ENCODE measurements at regions not wholly inside any gene's neighbourhood (a gene's known extent, or its start where the extent isn't known, plus 50 kb on each side); places are given as distances from the start of the nearest gene placed in this dataset.
"Not testable (repeated sequence)": the region's sequence is repeated elsewhere in the genome, so short reads cannot be mapped to it uniquely, and the experiment has no call there.

DNA sequence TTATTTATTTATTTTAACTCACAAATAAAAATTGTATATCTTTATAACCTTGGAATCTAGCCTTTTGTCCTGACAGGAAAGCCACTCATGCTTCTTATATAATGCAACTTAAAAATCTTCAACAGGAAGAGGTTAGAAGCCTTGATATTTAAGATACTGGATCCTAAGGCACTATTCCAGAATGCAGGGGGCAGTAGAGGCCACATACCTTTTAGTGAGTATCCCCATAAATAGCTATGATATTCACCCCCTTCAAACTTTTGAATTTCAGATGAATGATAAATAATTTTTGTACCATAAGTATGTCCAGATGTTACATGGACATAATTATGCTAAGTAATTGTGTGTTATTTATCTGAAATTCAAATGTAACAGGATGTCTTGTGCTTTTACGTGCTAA is 592.7 kb upstream of the VRK2 start:
- intact Hi-C loops (cut with DNase I): no loop called here
- no peak for DNase-seq

DNA sequence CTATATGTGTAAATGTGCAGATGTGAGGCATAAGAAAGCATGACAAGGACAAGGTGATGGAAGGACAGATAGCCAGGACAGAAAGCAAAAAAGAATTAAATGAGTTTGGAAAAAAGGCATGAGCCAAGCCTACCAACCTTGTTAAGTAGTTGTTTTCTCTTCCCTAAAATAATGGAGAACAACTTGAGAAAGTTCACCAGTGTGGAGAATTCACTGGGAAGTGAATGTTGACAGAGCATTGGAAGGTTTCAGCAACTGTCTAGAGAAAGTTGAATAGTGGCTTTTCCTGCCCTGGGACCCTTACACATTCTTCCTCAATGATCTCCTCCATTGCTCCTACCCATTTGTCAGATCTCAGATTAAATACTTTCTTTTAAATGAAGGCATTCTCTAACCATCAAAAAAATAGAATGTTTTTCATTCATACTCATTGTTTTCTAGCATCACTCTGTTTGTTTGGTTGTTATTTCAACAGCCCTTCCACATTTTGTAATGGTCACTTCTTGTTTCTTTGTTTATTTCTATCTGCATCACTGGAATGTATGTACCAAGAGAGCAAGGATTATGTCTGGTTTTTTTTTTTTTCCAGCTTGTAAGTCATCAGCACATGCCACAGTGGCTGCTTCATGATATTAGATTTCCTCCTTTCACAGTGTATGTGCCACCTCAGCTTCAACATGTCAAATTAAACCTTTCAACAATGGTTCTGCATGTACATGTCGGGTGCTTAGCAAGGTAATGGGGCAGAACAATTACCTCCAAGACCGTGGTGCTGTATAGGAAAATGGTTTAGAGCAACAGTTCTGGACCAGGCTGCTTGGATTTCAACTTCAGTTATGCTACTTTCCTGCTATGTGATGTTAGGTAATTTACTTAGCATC is 586.0 kb upstream of the VRK2 start:
- intact Hi-C loops (cut with DNase I): no loop called here
- no peak for DNase-seq

DNA sequence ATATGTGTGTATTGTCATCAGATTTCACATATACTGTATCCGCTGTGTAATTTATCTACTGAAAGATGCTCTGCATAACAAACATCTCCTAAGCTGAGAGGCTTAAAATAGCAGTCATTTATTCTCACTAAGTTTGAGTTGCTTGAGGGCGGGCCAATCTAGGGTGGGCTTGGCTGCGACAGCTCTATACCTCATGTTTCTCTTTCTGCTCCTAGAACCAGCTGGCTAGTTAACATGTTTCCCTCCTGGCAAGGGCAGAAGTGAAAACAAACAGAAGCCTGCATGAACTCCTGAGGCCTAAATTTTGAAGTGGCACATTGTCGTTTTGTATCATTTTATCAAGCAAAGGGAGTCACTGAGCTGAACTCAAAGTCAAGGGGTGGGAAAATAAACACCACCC is 585.0 kb upstream of the VRK2 start:
- intact Hi-C loops (cut with DNase I): no loop called here
- DNase-seq: no peak

DNA sequence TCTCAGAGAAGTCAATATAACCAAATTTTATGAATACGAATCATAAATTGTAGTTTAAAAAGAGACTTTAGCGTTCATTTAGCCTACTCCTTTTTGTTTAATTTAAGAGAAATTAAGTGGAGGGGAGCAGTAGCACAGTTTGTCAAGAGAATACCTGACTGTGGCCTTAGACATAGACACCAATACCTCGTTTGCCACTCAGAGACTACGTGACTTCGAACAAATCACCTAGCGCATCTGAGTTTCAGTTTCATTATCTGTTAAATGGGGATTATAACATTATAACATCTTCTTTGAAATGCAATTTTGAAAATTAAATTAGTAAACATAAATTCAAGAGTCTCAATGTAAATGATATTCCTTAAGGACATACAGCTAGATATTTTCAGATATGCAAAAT is 581.5 kb upstream of the VRK2 start:
- intact Hi-C loops (cut with DNase I): no loop called here
- no peak for DNase-seq

DNA sequence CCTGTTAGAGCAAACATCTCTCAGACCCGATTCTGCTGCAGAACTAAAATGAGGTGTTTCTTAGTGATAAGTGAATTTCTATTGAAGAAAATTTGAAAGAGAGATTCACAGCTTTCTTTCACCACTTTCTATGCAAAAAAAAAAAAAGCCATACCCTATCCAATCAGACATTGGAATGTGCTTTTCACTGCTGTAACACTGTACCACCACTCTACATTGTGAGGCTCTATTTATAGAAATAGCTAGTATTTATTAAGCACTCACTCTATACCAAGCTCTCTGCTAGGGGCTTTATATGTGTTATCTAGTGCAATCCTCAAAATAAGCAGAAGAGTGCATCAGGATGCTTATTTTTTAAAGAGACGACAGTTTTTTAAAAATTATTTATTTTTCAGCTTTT is 580.6 kb upstream of the VRK2 start:
- no peak for DNase-seq
- intact Hi-C loops (cut with DNase I): no loop called here

DNA sequence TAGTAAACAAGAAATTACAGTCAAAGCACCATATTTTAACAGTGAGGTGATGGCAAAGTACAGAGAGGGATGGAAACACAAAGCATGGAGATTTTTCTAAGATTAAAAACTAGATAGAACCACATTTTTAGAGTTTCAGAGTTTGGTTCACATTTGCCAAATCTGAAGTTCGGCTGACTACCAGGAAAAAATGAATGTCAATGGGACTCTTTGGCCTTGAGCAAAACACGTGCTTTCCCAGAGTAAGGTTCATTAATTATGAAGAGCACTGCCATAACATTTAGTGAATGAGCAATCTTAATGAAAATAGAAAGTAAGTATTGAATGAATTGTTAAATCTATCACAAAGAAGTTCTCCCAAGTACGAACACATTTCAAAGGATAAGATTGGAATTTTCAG is 571.2 kb upstream of the VRK2 start:
- intact Hi-C loops (cut with DNase I): no loop called here

DNA sequence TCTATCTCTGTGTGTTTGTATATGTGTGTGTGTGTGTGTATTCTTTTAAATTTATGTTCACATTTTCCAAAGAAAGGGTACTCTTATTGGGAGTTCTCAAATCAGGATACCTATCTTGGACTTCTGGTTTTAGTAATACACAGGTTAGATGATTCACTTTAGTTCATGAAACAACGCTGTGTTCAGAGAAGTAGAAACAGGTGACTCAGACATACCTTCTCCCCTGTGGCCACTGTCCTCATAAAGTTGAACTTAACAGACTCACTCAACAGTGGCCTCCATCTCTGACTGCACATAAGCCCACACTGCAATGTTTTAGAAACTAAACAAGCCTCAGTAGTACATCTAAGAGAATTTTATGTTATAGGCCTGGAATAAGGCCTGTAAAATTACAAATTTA is 566.6 kb upstream of the VRK2 start:
- intact Hi-C loops (cut with DNase I): no loop called here
- no peak for DNase-seq

More for the DNA sequence above, 571.2 kb upstream of the VRK2 start:
- DNase-seq: no peak

DNA sequence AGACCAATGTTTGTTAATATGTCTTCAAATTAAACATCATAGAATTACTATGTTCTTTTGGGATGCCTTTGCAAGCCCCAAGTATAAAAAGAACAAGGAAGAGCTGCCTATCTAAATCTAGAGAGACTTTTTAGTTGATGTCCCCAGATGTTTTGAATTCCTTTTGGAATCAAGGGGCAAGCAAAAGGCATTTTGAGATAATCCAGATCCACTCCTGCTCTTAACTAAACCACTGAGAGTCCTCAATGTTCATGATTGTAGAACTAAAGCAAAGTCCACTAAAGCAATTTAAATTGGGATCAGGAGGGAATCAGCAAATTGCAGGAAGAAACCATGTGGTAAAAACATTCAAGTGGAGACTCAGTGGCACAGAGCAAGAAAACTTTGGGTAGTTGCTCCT is 558.5 kb upstream of the VRK2 start:
- no peak for DNase-seq
- intact Hi-C loops (cut with DNase I): no loop called here

DNA sequence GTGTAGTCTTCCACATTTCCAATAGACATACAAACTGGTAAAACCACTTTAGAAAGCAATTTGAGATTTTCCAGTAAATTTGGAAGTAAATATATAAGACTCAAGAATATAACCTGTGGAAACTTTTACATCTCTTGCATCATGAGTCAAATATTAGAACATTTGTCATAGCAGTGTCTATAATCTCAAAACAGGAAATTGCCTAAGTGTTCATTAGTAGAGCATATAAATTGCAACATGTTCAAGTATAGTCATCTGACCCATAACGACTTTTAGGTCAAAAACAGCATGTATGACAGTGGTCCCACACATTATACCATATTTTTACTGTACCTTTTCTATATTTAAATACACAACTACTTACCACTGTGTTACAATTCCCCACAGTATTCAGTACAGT is 555.9 kb upstream of the VRK2 start:
- intact Hi-C loops (cut with DNase I): no loop called here
- no peak for DNase-seq

DNA sequence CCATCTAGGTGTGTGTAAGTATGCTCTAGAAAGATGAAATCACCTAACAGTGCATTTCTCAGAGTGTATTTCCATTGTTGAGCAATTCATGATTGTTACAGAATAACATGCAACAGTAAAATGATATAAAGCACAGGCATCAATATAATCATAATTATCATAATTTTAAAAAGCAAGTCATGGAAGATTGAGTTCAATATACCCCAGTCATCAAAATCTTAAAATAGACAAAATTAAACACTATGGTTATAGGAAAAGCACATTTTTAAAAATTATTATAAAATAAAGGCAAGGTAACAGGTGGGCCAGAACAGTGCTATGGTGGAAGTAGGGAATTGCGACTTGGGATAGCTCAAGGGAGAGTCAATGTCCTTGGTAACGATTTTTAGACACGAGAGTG is 555.4 kb upstream of the VRK2 start:
- no peak for DNase-seq
- intact Hi-C loops (cut with DNase I): no loop called here

DNA sequence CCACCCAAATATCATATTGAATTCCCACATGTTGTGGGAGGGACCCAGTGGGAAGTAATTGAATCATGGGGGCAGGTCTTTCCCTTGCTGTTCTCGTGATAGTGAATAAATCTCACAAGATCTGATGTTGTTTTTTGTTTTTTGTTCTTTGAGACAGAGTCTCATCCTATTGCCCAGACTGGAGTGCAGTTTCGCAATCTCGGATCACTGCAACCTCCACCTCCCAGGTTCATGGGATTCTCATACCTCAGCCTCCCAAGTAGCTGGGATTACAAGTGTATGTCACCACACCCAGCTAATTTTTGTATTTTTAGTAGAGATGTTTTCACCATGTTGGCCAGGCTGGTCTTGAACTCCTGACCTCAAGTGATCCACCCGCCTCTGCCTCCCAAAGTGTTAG is 552.6 kb upstream of the VRK2 start:
- DNase-seq; intact Hi-C loops (cut with DNase I): not testable (repeated sequence)

DNA sequence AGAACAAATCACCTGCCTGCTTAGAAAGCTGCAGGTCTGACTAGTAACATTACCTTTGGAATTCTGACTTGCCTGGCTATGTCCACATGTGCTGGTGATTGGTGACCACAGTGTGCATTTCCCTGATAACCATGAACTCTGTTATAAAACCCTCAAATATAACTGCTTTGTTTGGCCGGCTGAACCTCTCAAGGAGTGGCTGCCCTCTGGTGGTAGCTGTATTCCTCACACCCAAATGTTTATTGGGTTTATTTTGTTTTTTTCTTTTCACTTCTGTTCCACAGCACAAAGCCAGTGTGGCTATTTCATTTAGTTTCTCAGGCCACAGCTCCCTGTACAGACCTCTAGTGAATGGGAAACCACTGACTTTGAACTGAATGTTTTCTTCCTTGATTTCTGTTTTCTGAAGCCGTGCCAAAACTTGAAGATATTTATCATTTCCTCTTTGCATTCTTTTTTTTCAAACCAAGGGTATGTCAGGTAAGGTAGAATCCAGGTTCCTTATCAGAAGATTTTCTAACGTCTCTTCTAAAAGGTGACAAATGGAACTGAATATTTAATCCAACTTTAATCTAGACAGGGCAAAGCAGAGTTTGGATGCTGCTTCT is 549.0 kb upstream of the VRK2 start:
- peak in 9 of 10 donors; percentile 15 to 86 (median 48) for DNase-seq
- intact Hi-C loops (cut with DNase I): loop anchor here (5.0 kb wide), 1 partner anchor 1315 kb away; the partner anchor contains the start of gene CCDC85A

DNA sequence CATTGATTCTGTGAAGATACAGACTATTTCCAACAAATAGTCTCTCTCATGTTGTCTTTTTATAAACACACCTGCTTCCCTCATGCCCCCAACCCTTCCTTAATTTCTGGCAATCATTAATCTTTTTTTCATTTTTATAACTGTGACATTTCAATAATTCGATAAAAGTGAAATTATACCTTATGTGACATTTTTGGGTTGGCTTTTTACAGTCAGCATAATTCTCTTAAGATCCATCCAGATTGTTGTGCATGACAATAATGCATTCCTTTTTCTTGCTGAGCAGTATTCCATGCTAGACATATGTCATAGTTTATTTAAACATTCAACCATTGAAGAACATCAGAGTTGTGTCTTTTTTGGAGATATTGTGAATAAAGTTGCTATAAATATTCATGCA is 541.8 kb upstream of the VRK2 start:
- DNase-seq: no peak

DNA sequence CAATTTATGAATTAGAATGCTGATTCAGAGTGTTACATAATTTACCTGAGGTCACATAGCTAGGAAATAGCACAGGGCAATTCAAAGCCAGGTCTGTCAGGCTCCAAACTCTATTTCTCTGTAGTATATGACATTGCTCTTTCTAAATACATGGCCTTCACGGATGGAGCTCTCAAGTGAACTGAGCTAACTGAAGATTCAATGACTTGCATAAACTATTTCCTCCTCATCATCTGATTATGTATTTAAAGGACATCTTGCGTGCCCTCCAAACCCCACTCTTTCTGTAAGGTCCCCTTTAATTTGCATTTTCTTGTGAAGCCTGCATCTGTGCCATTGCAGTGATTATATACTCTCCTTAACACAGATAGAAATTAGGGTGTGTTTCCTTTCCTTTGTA is 537.4 kb upstream of the VRK2 start:
- intact Hi-C loops (cut with DNase I): no loop called here
- no peak for DNase-seq

More for the DNA sequence above, 541.8 kb upstream of the VRK2 start:
- intact Hi-C loops (cut with DNase I): no loop called here

DNA sequence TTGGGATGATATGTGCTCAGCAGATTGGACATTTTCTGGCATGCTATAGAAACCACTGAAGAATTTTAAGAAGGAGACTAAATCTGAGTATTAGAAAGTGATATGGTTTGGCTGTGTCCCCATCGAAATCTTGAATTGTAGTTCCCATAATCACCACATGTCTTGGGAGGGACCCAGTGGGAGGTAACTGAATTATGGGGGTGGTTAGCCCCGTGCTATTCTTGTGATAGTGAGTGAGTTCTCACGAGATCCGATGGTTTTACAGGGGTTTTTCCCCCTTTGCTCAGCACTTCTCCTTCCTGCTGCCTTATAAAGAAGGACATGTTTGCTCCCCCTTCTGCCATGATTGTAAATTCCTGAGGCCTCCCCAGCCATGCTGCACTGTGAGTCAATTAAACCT is 535.9 kb upstream of the VRK2 start:
- DNase-seq: no peak
- intact Hi-C loops (cut with DNase I): no loop called here

DNA sequence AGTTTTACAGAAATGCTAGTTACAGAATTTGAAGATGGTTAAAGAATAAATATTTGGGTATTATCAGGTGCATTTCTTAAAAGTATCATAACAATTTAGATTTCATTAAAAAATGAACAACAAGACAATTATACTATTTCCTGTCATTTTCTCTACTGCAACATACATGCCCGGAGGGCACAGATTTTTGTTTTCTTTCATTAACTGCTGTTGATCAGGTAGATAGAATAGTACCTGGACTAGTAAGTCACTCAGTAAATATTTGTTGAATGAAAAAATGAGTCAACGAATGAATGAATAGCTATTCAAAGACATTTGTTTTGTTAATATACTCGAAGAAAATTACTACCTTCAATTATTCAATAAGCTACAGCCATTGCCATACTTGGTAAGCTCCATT is 531.2 kb upstream of the VRK2 start:
- intact Hi-C loops (cut with DNase I): loop anchor here (5.0 kb wide), 1 partner anchor 1383 kb away; no protein-coding TSS in a partner anchor
- no peak for DNase-seq

DNA sequence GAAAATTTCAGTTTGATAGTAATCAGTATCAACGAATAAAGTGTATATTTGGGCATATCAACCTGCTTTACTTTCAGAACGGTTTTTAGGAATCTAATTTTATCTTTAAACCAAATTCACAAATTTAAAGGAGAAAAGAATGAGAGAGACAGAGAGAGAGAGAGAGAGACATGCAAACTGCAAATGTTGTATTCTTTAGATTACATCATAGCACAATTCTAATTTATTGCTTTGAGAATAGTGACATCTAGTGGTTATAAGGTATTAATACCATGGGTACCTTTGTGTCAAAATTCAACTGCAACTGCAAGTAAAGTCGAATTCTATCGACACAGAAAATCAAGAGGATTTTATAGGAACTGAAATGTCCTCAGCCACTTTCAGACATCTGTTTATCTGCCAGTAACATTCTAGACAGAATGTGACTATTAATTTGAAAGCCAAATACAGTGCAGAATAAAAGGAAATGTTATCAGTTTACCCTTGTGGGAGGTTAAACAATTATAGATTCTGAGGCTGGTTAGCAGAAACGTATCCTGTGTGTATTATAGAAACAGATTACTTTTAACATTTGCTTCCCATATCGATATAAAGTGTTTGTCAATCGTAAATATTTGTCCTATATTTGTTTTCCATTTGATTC is 529.8 kb upstream of the VRK2 start:
- intact Hi-C loops (cut with DNase I): loop anchor here (1.0 to 5.0 kb wide), 2 partner anchors 1334 to 1385 kb away; partner anchors contain the start of gene CCDC85A
- DNase-seq: no peak

DNA sequence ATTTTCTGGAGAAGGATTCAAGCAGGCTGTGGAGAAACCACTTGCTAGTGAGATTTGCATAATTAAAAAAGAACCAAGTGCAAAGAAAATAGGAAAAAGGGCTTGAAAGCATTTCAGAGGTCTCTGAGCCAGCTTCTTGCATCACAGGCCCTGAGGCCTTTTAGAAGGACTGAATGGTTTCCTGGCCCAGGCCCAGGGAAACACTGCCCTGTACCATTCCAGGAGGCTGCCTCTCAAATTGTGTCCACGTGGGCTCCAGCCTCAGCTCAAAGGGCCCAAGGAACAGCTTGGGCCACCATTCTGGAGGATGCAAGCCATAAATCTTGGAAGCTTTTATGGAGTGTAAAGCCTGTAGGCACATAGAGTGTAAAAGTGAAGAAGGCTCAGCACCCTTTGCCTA is 523.3 kb upstream of the VRK2 start:
- peak in 3 of 10 donors; percentile 8 to 62 (median 11) for DNase-seq
- intact Hi-C loops (cut with DNase I): no loop called here

DNA sequence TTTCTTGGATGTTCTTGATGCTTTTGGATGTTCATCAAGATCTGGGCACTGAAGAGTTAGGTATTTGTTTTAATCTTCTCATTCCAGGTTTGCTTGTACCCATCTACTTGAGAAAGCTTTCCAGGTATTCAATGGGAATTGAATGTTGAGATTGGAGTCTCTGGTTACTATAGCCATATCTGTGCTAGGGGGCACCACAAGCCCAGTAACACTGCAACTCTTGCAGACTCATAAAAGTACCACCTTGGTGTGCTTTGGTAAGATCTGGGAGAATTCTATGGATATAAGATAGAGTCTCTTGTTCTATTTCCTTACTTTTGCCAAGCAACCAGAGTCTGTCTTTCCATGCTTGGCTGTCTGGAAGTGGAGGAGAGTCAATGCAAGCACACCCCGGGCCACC is 518.9 kb upstream of the VRK2 start:
- no peak for DNase-seq
- intact Hi-C loops (cut with DNase I): no loop called here

DNA sequence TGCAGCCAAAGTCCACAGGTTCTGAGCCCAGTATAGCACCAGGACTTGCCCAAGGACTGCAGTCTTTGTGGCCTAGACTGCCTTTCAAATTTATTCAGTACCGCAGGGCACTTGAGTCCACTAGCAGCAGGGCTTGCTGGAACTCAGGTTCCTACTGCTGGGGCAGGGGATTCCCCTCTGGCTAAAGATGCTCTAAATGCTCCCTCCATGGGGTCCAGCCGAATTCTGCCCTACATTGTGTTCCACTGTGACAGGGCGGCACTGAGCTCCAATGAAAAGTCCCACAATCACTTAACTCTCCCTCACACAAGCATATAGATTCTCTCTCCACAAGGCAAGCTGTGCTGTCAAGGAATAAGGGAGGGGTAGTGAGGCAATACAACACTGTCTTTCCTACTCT is 518.1 kb upstream of the VRK2 start:
- intact Hi-C loops (cut with DNase I): no loop called here
- DNase-seq: no peak

DNA sequence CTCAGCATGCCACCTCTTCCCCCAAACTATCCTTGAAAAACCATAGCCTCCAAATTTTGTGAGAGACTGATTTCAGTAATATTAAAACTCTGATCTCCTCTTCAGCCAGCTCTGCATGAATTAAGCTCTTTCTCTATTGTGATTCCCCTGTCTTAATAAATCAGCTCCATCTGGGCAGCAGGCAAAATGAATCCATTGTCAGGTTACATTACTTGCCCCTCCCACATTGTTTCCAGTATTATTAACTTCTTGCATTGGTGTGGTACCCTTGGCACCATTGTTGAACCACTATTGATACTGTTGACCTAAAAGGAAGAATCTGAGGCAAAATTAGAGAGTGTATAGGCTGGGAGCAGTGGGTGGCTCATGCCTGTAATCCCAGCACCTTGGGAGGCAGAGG is 512.2 kb upstream of the VRK2 start:
- intact Hi-C loops (cut with DNase I): no loop called here
- DNase-seq: no peak

Measured in posterior cingulate gyrus (tissue), 11 donors.